ENCODE measurements at regions not wholly inside any gene's neighbourhood (a gene's known extent, or its start where the extent isn't known, plus 50 kb on each side); places are given as distances from the start of the nearest gene placed in this dataset.

GRCh38 chr3:107208796-107209195, 168.4 kb upstream of the CCDC54 start:
- H3K27ac ChIP-seq (ENCODE audit: low read length): no peak overlapping the region
- peaks cover 11% of the 10 kb centered on the region for H3K27me3 ChIP-seq (ENCODE audit: low read depth, low read length)
- TF ChIP-seq EZH2phosphoT487 (IDR thresholded peaks at IDR 0.05; ENCODE audit: low read depth): no peak
- TF ChIP-seq, protein P1, sequence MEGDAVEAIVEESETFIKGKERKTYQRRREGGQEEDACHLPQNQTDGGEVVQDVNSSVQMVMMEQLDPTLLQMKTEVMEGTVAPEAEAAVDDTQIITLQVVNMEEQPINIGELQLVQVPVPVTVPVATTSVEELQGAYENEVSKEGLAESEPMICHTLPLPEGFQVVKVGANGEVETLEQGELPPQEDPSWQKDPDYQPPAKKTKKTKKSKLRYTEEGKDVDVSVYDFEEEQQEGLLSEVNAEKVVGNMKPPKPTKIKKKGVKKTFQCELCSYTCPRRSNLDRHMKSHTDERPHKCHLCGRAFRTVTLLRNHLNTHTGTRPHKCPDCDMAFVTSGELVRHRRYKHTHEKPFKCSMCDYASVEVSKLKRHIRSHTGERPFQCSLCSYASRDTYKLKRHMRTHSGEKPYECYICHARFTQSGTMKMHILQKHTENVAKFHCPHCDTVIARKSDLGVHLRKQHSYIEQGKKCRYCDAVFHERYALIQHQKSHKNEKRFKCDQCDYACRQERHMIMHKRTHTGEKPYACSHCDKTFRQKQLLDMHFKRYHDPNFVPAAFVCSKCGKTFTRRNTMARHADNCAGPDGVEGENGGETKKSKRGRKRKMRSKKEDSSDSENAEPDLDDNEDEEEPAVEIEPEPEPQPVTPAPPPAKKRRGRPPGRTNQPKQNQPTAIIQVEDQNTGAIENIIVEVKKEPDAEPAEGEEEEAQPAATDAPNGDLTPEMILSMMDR (IDR thresholded peaks at IDR 0.05; ENCODE audit: low read depth, low read length): no peak
- H4K20me1 ChIP-seq (ENCODE audit: insufficient read depth, low read length): no peaks in the 10 kb centered on the region
- no peak overlapping the region for H3K4me2 ChIP-seq (ENCODE audit: low read length)
- H3K4me1 ChIP-seq (ENCODE audit: low read length): peaks cover 19% of the 10 kb centered on the region
- H3K4me3 ChIP-seq (ENCODE audit: low read length): no peak overlapping the region
- no peak overlapping the region for H3K9ac ChIP-seq (ENCODE audit: low read length)
- no peaks in the 10 kb centered on the region for H3K9me3 ChIP-seq (ENCODE audit: insufficient read depth, low read length)
- H3K79me2 ChIP-seq (ENCODE audit: low read length): no peaks in the 10 kb centered on the region
- H3K36me3 ChIP-seq (replicated peaks; ENCODE audit: low read depth, low read length): no peaks in the 10 kb centered on the region
- no peak overlapping the region for H2AFZ ChIP-seq (ENCODE audit: low read depth, low read length)

GRCh38 chr3:107209302-107209990, 167.8 kb upstream of the CCDC54 start:
- Histone ChIP-seq H3K4me3 (ENCODE audit: low read length) (no peak overlapping the region), H3K4me2 (ENCODE audit: low read length) (no peak overlapping the region), H3K4me1 (ENCODE audit: low read length) (peaks cover 19% of the 10 kb centered on the region), H3K36me3 (replicated peaks; ENCODE audit: low read depth, low read length) (no peaks in the 10 kb centered on the region), H3K9ac (ENCODE audit: low read length) (no peak overlapping the region), H3K27ac (ENCODE audit: low read length) (no peak overlapping the region), H2AFZ (ENCODE audit: low read depth, low read length) (no peak overlapping the region), H3K27me3 (ENCODE audit: low read depth, low read length) (peaks cover 11% of the 10 kb centered on the region), H3K79me2 (ENCODE audit: low read length) (no peaks in the 10 kb centered on the region), H3K9me3 (ENCODE audit: insufficient read depth, low read length) (no peaks in the 10 kb centered on the region), H4K20me1 (ENCODE audit: insufficient read depth, low read length) (no peaks in the 10 kb centered on the region)
- TF ChIP-seq, protein P1 (IDR thresholded peaks at IDR 0.05; ENCODE audit: low read depth, low read length): no peak
- no peak for TF ChIP-seq EZH2phosphoT487 (IDR thresholded peaks at IDR 0.05; ENCODE audit: low read depth)

DNA sequence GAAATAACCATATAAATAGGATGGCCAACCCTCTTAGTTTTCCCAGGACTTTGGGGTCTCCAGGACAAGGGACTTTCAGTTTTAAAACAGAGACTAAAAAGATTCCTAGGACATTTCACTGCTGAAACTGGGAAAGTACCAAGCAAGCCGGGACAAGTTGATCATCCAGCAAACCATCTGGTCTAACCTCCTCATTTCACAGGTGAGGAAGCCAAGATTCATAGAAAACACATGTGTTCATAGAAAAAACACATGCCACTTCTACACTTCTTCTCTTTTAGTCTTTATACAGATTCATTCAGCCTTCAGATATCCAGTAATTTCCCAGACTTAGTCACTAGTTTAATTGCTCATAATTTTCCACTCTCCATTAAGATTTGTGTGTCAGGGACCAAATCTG, 165.6 kb upstream of the CCDC54 start:
- H3K9me3 ChIP-seq (ENCODE audit: insufficient read depth, low read length): no peaks in the 10 kb centered on the region
- H3K4me2 ChIP-seq (ENCODE audit: low read length): no peak overlapping the region
- no peaks in the 10 kb centered on the region for H3K79me2 ChIP-seq (ENCODE audit: low read length)
- no peak for TF ChIP-seq EZH2phosphoT487 (IDR thresholded peaks at IDR 0.05; ENCODE audit: low read depth)
- TF ChIP-seq, protein P1 (IDR thresholded peaks at IDR 0.05; ENCODE audit: low read depth, low read length): no peak
- no peak overlapping the region for H3K9ac ChIP-seq (ENCODE audit: low read length)
- H3K27me3 ChIP-seq (ENCODE audit: low read depth, low read length): peaks cover 11% of the 10 kb centered on the region
- no peak overlapping the region for H3K4me3 ChIP-seq (ENCODE audit: low read length)
- H3K27ac ChIP-seq (ENCODE audit: low read length): no peak overlapping the region
- no peaks in the 10 kb centered on the region for H3K36me3 ChIP-seq (replicated peaks; ENCODE audit: low read depth, low read length)
- no peaks in the 10 kb centered on the region for H4K20me1 ChIP-seq (ENCODE audit: insufficient read depth, low read length)
- H3K4me1 ChIP-seq (ENCODE audit: low read length): peaks cover 19% of the 10 kb centered on the region
- H2AFZ ChIP-seq (ENCODE audit: low read depth, low read length): no peak overlapping the region

DNA sequence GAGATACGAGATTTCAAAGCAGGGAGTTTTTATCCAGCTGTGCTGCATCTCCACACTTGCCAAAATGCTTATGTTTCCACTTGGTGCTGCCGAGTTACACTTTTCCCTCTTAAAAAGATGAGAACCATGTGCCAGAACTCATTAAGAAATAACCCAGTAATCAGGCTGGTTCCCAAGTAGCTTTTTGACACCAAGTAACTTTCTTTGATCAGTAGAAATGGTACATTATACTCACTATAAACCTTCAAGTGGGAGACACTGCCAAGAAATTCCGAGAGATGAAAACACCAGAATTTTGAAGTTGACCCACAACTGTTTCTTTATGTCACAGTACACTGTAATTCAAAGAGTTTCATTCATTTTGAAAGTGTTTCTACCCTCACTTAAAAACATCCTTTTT, 164.6 kb upstream of the CCDC54 start:
- Histone ChIP-seq H3K27ac (ENCODE audit: low read length) (no peak overlapping the region), H4K20me1 (ENCODE audit: insufficient read depth, low read length) (no peaks in the 10 kb centered on the region), H3K9me3 (ENCODE audit: insufficient read depth, low read length) (no peaks in the 10 kb centered on the region), H3K27me3 (ENCODE audit: low read depth, low read length) (peaks cover 9% of the 10 kb centered on the region), H3K36me3 (replicated peaks; ENCODE audit: low read depth, low read length) (no peaks in the 10 kb centered on the region), H3K4me2 (ENCODE audit: low read length) (peak overlapping the region; percentile 72), H3K79me2 (ENCODE audit: low read length) (no peaks in the 10 kb centered on the region), H3K4me1 (ENCODE audit: low read length) (peaks cover 19% of the 10 kb centered on the region), H3K9ac (ENCODE audit: low read length) (no peak overlapping the region), H2AFZ (ENCODE audit: low read depth, low read length) (no peak overlapping the region), H3K4me3 (ENCODE audit: low read length) (peak overlapping the region; percentile 50)
- no peak for TF ChIP-seq EZH2phosphoT487 (IDR thresholded peaks at IDR 0.05; ENCODE audit: low read depth)
- TF ChIP-seq, protein P1 (IDR thresholded peaks at IDR 0.05; ENCODE audit: low read depth, low read length): no peak
